ENCODE measurements at regions not wholly inside any gene's neighbourhood (a gene's known extent, or its start where the extent isn't known, plus 50 kb on each side); places are given as distances from the start of the nearest gene placed in this dataset.

DNA sequence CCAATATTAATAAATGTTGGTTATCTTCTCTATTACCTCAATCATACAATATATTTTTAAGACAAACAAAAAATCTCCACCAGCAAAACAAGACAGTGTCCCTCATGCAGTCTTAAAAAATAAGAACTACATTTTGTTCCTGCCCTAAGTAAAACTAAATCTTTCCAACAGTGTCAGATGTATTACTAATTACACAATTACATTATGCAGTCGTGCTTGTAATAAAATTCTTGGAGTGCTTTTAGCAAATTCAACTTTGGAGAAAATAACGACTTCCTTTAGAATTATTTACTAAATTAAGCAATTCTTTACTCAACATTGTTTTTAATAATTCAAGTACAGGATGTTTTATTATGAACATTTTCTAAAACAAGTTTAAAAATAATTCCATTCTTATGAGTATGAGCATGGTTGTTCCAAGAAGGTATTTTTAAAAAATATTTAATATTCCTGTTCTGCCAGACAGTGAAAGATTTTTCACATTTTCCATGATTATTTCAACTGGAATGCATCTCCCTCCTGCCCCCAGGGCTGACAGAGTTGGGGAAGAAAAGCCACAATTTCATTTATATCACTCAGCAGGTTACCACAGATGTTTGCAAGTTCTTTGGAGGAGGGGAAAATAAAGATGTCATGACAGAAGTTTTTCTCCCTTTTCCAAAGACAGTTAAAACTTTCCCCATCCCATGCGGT lies 137.9 kb downstream of the FAM114A2 start:
- TF ChIP-seq POLR2A (IDR thresholded peaks at IDR 0.05) = no peak
- TF ChIP-seq, protein P1, sequence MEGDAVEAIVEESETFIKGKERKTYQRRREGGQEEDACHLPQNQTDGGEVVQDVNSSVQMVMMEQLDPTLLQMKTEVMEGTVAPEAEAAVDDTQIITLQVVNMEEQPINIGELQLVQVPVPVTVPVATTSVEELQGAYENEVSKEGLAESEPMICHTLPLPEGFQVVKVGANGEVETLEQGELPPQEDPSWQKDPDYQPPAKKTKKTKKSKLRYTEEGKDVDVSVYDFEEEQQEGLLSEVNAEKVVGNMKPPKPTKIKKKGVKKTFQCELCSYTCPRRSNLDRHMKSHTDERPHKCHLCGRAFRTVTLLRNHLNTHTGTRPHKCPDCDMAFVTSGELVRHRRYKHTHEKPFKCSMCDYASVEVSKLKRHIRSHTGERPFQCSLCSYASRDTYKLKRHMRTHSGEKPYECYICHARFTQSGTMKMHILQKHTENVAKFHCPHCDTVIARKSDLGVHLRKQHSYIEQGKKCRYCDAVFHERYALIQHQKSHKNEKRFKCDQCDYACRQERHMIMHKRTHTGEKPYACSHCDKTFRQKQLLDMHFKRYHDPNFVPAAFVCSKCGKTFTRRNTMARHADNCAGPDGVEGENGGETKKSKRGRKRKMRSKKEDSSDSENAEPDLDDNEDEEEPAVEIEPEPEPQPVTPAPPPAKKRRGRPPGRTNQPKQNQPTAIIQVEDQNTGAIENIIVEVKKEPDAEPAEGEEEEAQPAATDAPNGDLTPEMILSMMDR (IDR thresholded peaks at IDR 0.05 in 4 of 5, conservative IDR thresholded peaks at IDR 0.05 in 1 of 5) = no peak
